ENCODE measurements at regions not wholly inside any gene's neighbourhood (a gene's known extent, or its start where the extent isn't known, plus 50 kb on each side); places are given as distances from the start of the nearest gene placed in this dataset.
A peak's percentile ranks its signal among the peaks of the same experiment; 100 is the strongest.
"Not testable (repeated sequence)": the region's sequence is repeated elsewhere in the genome, so short reads cannot be mapped to it uniquely, and the experiment has no call there.

DNA sequence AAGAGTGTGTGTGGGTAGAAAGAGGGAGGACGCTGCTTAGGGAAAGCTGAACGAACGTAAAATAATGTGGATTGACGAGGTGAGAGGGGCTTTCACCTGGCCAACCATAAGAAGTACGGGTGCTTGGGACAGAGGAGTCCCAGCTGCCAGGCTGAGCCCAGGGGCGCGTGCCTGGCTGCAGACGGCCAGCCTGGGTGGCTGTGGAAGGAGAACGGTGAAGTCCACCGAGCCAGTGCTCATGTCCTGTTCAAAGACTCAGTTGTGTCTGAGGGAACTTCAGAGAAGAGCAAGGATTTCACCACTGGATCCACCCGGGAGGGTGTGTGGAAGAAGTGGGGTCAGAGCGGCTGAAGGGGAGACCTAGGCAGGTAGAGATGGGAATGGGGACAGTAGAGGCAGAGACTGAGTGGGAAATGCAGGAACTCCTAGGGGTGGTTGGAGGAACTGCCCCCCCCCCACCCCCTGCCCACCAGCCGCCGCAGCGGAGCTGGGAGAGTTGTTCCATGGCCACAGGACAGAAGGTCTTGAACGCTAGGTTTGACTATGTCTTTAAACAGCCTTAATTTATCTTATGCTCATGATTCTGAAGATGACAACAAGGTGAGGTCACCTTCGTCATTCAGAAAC lies 68.1 kb upstream of the TBXT start:
- H3K4me3 ChIP-seq (ENCODE audit: low read length, poor library complexity, severe bottlenecking) = peak overlapping the region; percentile 1
- no peak overlapping the region for H2AFZ ChIP-seq (ENCODE audit: low read length)
- H4K20me1 ChIP-seq (ENCODE audit: insufficient read depth, low read length, poor library complexity, severe bottlenecking) = no peaks in the 10 kb centered on the region
- peak overlapping the region; percentile 63 for H3K9ac ChIP-seq (ENCODE audit: low read depth, low read length, poor library complexity, severe bottlenecking)
- H3K9me2 ChIP-seq (replicated peaks; ENCODE audit: low read depth, low read length) = no peaks in the 10 kb centered on the region
- H3F3A ChIP-seq (ENCODE audit: low read depth) = no peaks in the 10 kb centered on the region
- H3K4me1 ChIP-seq (ENCODE audit: insufficient read depth, low read length, poor library complexity, severe bottlenecking) = peaks cover 70% of the 10 kb centered on the region
- no peak for TF ChIP-seq EZH2phosphoT487 (IDR thresholded peaks at IDR 0.05; ENCODE audit: borderline replicate concordance)
- TF ChIP-seq, protein P1, sequence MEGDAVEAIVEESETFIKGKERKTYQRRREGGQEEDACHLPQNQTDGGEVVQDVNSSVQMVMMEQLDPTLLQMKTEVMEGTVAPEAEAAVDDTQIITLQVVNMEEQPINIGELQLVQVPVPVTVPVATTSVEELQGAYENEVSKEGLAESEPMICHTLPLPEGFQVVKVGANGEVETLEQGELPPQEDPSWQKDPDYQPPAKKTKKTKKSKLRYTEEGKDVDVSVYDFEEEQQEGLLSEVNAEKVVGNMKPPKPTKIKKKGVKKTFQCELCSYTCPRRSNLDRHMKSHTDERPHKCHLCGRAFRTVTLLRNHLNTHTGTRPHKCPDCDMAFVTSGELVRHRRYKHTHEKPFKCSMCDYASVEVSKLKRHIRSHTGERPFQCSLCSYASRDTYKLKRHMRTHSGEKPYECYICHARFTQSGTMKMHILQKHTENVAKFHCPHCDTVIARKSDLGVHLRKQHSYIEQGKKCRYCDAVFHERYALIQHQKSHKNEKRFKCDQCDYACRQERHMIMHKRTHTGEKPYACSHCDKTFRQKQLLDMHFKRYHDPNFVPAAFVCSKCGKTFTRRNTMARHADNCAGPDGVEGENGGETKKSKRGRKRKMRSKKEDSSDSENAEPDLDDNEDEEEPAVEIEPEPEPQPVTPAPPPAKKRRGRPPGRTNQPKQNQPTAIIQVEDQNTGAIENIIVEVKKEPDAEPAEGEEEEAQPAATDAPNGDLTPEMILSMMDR (conservative IDR thresholded peaks at IDR 0.05; ENCODE audit: low read length) = no peak
- H3K27me3 ChIP-seq (ENCODE audit: insufficient read depth, low read length, poor library complexity, severe bottlenecking) = no peaks in the 10 kb centered on the region
- no peaks in the 10 kb centered on the region for H3K9me3 ChIP-seq (ENCODE audit: insufficient read depth, low read depth, low read length)
- no peaks in the 10 kb centered on the region for H3K36me3 ChIP-seq (ENCODE audit: insufficient read depth, low read length)
- H3K79me2 ChIP-seq (ENCODE audit: insufficient read depth, low read length) = no peaks in the 10 kb centered on the region
- H3K4me2 ChIP-seq (ENCODE audit: low read depth, low read length, poor library complexity, severe bottlenecking) = peak overlapping the region; percentile 42

DNA sequence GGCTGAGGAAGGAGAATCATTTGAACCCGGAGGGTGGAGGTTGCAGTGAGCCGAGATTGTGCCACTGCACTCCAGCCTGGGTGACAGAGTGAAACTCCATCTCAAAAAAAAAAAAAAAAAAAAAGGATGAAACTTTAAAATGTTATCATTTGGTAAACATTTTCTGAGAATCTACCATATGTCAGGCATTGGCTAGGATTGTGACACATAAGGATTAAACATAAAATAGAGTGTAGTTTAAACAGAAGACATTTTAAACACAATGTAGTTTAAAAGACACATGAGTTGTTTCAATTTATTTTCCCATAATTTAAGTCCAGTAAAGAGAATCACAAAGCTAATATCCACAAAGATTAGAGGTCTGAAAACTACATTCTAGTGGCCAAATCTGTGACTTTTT lies 63.5 kb upstream of the TBXT start:
- H3K4me3 ChIP-seq (ENCODE audit: low read length, poor library complexity, severe bottlenecking); H3K27me3 ChIP-seq (ENCODE audit: insufficient read depth, low read length, poor library complexity, severe bottlenecking); H3F3A ChIP-seq (ENCODE audit: low read depth); H4K20me1 ChIP-seq (ENCODE audit: insufficient read depth, low read length, poor library complexity, severe bottlenecking); H3K79me2 ChIP-seq (ENCODE audit: insufficient read depth, low read length); H3K9me3 ChIP-seq (ENCODE audit: insufficient read depth, low read depth, low read length); H3K36me3 ChIP-seq (ENCODE audit: insufficient read depth, low read length); H3K9me2 ChIP-seq (replicated peaks; ENCODE audit: low read depth, low read length): not testable (repeated sequence)
- peak overlapping the region; percentile 65; the same call in 1 of the 2 replicates for H2AFZ ChIP-seq (ENCODE audit: low read length)
- H3K9ac ChIP-seq (ENCODE audit: low read depth, low read length, poor library complexity, severe bottlenecking) = peak overlapping the region; percentile 58
- peaks cover 83% of the 10 kb centered on the region for H3K4me1 ChIP-seq (ENCODE audit: insufficient read depth, low read length, poor library complexity, severe bottlenecking)
- peak overlapping the region; percentile 16 for H3K4me2 ChIP-seq (ENCODE audit: low read depth, low read length, poor library complexity, severe bottlenecking)

DNA sequence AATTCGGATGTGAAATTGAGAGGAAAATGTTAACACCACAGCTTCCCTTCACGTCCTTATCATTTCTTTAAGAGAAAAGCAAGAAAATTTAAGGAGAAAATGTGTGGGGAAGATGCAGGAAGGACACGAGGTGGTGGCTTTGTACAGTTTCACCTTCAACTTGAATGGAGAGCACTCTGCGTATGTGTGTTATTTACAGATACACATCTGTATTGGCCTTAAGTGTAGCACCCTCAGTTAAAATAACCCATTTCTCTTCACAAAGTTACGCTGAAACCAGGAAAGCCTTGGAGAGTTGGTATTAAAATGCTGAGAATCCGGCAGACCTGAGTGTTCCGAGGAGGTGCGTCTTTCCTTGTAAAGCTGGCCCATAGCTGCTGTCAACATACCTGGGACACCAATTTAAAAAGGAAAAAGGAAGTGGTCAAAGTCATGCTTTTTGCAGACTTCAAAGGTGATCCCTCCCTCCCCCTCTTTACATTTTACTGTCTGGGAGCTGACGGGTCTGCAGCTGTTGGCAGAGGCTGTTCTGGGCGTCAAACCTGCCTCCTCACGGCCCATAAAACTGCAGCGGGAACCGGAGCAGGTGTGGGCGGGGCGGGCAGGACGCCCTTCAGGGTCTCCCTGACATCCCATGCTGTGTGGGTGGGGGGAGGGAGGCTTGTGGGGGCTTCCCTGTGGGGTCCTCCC lies 61.3 kb upstream of the TBXT start:
- peak overlapping the region; percentile 56 for H3K4me3 ChIP-seq (ENCODE audit: low read length, poor library complexity, severe bottlenecking)
- H3K4me1 ChIP-seq (ENCODE audit: insufficient read depth, low read length, poor library complexity, severe bottlenecking) = peaks cover 74% of the 10 kb centered on the region
- no peak for TF ChIP-seq EZH2phosphoT487 (IDR thresholded peaks at IDR 0.05; ENCODE audit: borderline replicate concordance)
- TF ChIP-seq, protein P1 (conservative IDR thresholded peaks at IDR 0.05; ENCODE audit: low read length) = no peak
- H4K20me1 ChIP-seq (ENCODE audit: insufficient read depth, low read length, poor library complexity, severe bottlenecking) = no peaks in the 10 kb centered on the region
- no peaks in the 10 kb centered on the region for H3K9me2 ChIP-seq (replicated peaks; ENCODE audit: low read depth, low read length)
- no peaks in the 10 kb centered on the region for H3K27me3 ChIP-seq (ENCODE audit: insufficient read depth, low read length, poor library complexity, severe bottlenecking)
- peak overlapping the region; percentile 66 for H3K4me2 ChIP-seq (ENCODE audit: low read depth, low read length, poor library complexity, severe bottlenecking)
- H3K9ac ChIP-seq (ENCODE audit: low read depth, low read length, poor library complexity, severe bottlenecking) = peak overlapping the region; percentile 71
- H3K9me3 ChIP-seq (ENCODE audit: insufficient read depth, low read depth, low read length) = no peaks in the 10 kb centered on the region
- H3K79me2 ChIP-seq (ENCODE audit: insufficient read depth, low read length) = no peaks in the 10 kb centered on the region
- H2AFZ ChIP-seq (ENCODE audit: low read length) = peak overlapping the region; percentile 49
- no peaks in the 10 kb centered on the region for H3K36me3 ChIP-seq (ENCODE audit: insufficient read depth, low read length)
- H3F3A ChIP-seq (ENCODE audit: low read depth) = no peaks in the 10 kb centered on the region
